ENCODE measurements at regions not wholly inside any gene's neighbourhood (a gene's known extent, or its start where the extent isn't known, plus 50 kb on each side); places are given as distances from the start of the nearest gene placed in this dataset.

GRCh38 chr1:87512431-87512830, 183.8 kb downstream of the LMO4 start:
- DNase-seq, result no peak

GRCh38 chr1:87513255-87513654, 184.6 kb downstream of the LMO4 start:
- no peak for DNase-seq

- no peak for DNase-seq
These were observed 185.4 kb downstream of the LMO4 start for GRCh38 chr1:87513966-87514660.

- no peak for DNase-seq
These were observed 187.1 kb downstream of the LMO4 start for GRCh38 chr1:87515781-87516180.

- DNase-seq, result no peak
These were observed 190.1 kb downstream of the LMO4 start for GRCh38 chr1:87518794-87519193.

GRCh38 chr1:87521452-87521851, 192.8 kb downstream of the LMO4 start:
- DNase-seq, result no peak

GRCh38 chr1:87523466-87523865, 194.8 kb downstream of the LMO4 start:
- DNase-seq, result no peak

GRCh38 chr1:87524021-87524754, 195.5 kb downstream of the LMO4 start:
- no peak for DNase-seq

GRCh38 chr1:87528754-87529517, 200.3 kb downstream of the LMO4 start:
- DNase-seq, result no peak

GRCh38 chr1:87530042-87530807, 201.5 kb downstream of the LMO4 start:
- no peak for DNase-seq

GRCh38 chr1:87535551-87535950, 206.9 kb downstream of the LMO4 start:
- DNase-seq, result no peak

GRCh38 chr1:87539147-87539546, 210.5 kb downstream of the LMO4 start:
- no peak for DNase-seq

- DNase-seq, result no peak
These were observed 214.0 kb downstream of the LMO4 start for GRCh38 chr1:87542697-87543096.

- no peak for DNase-seq
These were observed 221.1 kb downstream of the LMO4 start for GRCh38 chr1:87549738-87550137.

GRCh38 chr1:87553511-87553910, 224.8 kb downstream of the LMO4 start:
- no peak for DNase-seq

GRCh38 chr1:87555366-87555765, 226.7 kb downstream of the LMO4 start:
- no peak for DNase-seq

GRCh38 chr1:87556326-87556725, 227.6 kb downstream of the LMO4 start:
- no peak for DNase-seq

- no peak for DNase-seq
These were observed 230.2 kb downstream of the LMO4 start for GRCh38 chr1:87558921-87559320.

- no peak for DNase-seq
These were observed 231.5 kb downstream of the LMO4 start for GRCh38 chr1:87560137-87560536.

GRCh38 chr1:87560601-87561360, 232.1 kb downstream of the LMO4 start:
- no peak for DNase-seq

GRCh38 chr1:87563211-87563610, 234.5 kb downstream of the LMO4 start:
- DNase-seq, result no peak

GRCh38 chr1:87565861-87566260, 237.2 kb downstream of the LMO4 start:
- no peak for DNase-seq

All from central memory CD4-positive, alpha-beta T cell (primary cell).